ENCODE measurements at regions not wholly inside any gene's neighbourhood (a gene's known extent, or its start where the extent isn't known, plus 50 kb on each side); places are given as distances from the start of the nearest gene placed in this dataset.

- TF ChIP-seq, protein P1, sequence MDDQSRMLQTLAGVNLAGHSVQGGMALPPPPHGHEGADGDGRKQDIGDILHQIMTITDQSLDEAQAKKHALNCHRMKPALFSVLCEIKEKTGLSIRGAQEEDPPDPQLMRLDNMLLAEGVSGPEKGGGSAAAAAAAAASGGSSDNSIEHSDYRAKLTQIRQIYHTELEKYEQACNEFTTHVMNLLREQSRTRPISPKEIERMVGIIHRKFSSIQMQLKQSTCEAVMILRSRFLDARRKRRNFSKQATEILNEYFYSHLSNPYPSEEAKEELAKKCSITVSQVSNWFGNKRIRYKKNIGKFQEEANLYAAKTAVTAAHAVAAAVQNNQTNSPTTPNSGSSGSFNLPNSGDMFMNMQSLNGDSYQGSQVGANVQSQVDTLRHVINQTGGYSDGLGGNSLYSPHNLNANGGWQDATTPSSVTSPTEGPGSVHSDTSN (IDR thresholded peaks at IDR 0.05) = no peak
- no peak for TF ChIP-seq TAF1 (IDR thresholded peaks at IDR 0.05; ENCODE audit: borderline replicate concordance, low read depth, low read length)
- TF ChIP-seq, protein P2, sequence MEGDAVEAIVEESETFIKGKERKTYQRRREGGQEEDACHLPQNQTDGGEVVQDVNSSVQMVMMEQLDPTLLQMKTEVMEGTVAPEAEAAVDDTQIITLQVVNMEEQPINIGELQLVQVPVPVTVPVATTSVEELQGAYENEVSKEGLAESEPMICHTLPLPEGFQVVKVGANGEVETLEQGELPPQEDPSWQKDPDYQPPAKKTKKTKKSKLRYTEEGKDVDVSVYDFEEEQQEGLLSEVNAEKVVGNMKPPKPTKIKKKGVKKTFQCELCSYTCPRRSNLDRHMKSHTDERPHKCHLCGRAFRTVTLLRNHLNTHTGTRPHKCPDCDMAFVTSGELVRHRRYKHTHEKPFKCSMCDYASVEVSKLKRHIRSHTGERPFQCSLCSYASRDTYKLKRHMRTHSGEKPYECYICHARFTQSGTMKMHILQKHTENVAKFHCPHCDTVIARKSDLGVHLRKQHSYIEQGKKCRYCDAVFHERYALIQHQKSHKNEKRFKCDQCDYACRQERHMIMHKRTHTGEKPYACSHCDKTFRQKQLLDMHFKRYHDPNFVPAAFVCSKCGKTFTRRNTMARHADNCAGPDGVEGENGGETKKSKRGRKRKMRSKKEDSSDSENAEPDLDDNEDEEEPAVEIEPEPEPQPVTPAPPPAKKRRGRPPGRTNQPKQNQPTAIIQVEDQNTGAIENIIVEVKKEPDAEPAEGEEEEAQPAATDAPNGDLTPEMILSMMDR (IDR thresholded peaks at IDR 0.05) = no peak
- TF ChIP-seq EP300 (IDR thresholded peaks at IDR 0.05; ENCODE audit: borderline replicate concordance in 1 of 2, low read depth in 1 of 2, low read length in 1 of 2) = no peak
- TF ChIP-seq, protein P3, sequence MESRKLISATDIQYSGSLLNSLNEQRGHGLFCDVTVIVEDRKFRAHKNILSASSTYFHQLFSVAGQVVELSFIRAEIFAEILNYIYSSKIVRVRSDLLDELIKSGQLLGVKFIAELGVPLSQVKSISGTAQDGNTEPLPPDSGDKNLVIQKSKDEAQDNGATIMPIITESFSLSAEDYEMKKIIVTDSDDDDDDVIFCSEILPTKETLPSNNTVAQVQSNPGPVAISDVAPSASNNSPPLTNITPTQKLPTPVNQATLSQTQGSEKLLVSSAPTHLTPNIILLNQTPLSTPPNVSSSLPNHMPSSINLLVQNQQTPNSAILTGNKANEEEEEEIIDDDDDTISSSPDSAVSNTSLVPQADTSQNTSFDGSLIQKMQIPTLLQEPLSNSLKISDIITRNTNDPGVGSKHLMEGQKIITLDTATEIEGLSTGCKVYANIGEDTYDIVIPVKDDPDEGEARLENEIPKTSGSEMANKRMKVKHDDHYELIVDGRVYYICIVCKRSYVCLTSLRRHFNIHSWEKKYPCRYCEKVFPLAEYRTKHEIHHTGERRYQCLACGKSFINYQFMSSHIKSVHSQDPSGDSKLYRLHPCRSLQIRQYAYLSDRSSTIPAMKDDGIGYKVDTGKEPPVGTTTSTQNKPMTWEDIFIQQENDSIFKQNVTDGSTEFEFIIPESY (IDR thresholded peaks at IDR 0.05; ENCODE audit: borderline replicate concordance, low read depth) = no peak
- TF ChIP-seq SIN3A (IDR thresholded peaks at IDR 0.05; ENCODE audit: borderline replicate concordance, low read depth, low read length) = no peak
- TF ChIP-seq YY1 (IDR thresholded peaks at IDR 0.05; ENCODE audit: low read depth) = no peak
- TF ChIP-seq, protein P4, sequence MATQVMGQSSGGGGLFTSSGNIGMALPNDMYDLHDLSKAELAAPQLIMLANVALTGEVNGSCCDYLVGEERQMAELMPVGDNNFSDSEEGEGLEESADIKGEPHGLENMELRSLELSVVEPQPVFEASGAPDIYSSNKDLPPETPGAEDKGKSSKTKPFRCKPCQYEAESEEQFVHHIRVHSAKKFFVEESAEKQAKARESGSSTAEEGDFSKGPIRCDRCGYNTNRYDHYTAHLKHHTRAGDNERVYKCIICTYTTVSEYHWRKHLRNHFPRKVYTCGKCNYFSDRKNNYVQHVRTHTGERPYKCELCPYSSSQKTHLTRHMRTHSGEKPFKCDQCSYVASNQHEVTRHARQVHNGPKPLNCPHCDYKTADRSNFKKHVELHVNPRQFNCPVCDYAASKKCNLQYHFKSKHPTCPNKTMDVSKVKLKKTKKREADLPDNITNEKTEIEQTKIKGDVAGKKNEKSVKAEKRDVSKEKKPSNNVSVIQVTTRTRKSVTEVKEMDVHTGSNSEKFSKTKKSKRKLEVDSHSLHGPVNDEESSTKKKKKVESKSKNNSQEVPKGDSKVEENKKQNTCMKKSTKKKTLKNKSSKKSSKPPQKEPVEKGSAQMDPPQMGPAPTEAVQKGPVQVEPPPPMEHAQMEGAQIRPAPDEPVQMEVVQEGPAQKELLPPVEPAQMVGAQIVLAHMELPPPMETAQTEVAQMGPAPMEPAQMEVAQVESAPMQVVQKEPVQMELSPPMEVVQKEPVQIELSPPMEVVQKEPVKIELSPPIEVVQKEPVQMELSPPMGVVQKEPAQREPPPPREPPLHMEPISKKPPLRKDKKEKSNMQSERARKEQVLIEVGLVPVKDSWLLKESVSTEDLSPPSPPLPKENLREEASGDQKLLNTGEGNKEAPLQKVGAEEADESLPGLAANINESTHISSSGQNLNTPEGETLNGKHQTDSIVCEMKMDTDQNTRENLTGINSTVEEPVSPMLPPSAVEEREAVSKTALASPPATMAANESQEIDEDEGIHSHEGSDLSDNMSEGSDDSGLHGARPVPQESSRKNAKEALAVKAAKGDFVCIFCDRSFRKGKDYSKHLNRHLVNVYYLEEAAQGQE (IDR thresholded peaks at IDR 0.05; ENCODE audit: low read depth, low read length) = no peak
- no peak for TF ChIP-seq FOSL2 (IDR thresholded peaks at IDR 0.05; ENCODE audit: borderline replicate concordance, low read depth)
- TF ChIP-seq EZH2phosphoT487 (IDR thresholded peaks at IDR 0.05; ENCODE audit: borderline replicate concordance, low read depth) = no peak
Observed at GRCh38 chr2:103792042-103792441, 1030.2 kb downstream of the TMEM182 start.
